HG03520 (cell line): ENCODE measurements at regions not wholly inside any gene's neighbourhood (a gene's known extent, or its start where the extent isn't known, plus 50 kb on each side); places are given as distances from the start of the nearest gene placed in this dataset.
"Not testable (repeated sequence)": the region's sequence is repeated elsewhere in the genome, so short reads cannot be mapped to it uniquely, and the experiment has no call there.

Experiments used
- ATAC-seq: cut with Tn5 transposase; IDR thresholded peaks from one replicate; pipeline ENCODE4 v1.9.1; 2021; ENCODE audit warnings: mild to moderate bottlenecking, moderate library complexity; ENCODE audit not compliant: unreplicated experiment

DNA sequence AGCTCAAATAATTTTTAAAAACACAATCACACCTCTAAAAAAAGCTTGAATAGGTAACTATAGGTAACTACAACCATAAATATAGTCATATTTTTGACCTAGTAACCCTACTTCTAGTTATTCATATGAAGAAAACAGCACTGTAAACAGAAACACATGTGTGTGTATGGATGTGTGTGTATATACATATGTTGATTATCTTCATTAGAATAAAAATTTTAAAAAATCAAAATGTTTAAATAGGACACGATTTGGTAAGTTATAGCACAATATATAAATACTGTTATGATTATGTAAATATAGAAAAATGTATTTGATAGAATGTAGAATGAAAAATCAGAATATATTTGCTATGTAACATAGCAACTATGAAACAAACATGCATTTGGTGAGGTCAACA lies 258.1 kb upstream of the GK2 start:
- ATAC-seq: no peak

DNA sequence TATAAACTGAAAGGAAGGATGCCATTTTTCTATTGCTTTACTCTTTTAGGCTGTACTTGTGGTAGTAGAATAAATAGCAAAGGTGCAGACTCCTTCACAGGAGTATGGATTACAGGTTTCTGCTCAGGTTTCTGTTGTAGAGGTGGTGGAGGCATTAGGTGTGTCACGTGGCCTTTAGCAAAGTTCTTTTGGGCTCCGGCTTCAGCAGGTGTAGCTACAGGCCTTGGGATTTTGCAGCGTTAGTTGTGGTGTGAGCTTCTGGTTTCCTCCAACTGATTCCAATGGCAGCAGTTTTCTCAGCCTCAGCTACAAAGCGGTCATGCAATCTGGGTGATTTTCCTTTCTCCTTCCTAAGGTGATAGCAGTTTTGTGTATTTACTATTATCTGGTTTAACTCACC lies 255.8 kb upstream of the GK2 start:
- no peak for ATAC-seq

DNA sequence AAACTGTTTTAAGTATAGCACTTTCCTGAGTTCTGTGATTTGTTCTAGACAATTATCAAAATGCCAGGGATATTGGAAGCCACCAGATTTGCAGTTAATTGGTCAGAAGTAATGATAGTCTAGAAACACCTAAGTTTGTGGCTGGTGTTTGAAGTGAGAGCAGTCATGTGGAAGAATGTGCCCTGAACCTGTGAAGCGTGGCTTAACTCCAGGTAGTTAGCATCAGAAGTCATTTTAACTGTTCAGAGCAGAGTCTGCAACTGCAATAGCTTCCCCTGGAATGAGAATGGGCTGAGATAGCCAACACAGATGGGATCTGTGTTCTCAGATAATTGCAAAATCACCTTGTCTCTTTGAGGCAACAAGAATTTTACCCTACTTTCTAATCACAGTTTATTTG lies 255.1 kb upstream of the GK2 start:
- no peak for ATAC-seq

DNA sequence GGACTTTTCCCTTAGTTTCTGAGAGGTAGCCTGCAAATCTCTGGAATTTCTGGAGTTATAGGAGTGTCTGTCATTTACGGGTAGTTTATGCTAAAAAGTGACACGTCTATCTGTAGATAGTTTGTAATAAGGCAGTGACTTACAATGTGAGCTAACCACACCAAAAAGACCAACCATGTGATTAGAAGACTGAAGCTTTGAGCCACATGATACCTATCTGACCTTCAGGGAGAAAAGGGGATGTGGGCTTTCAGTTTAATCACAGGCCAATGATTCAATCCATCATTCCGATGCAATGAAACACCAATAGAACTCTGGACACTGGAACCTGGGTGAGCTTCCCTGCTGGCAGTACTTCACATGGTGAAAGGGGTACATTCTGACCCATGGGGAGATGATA lies 254.6 kb upstream of the GK2 start:
- no peak for ATAC-seq

DNA sequence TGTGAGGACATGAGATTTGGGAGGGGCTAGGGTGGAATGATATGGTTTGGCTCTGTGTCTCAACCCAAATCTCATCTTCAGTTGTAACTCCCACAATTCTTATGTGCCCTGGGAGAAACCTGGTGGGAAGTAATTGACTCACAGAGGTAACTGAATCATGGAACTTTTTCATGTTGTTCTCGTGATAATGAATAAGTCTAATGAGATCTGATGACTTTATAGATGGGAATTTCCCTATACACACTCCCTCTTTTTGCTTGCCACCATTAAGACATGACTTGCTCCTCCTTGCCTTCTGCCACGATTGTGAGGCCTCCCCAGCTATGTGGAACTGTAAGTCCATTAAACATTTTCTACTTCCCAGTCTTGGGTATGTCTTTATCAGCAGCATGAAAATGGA lies 253.2 kb upstream of the GK2 start:
- ATAC-seq: no peak

DNA sequence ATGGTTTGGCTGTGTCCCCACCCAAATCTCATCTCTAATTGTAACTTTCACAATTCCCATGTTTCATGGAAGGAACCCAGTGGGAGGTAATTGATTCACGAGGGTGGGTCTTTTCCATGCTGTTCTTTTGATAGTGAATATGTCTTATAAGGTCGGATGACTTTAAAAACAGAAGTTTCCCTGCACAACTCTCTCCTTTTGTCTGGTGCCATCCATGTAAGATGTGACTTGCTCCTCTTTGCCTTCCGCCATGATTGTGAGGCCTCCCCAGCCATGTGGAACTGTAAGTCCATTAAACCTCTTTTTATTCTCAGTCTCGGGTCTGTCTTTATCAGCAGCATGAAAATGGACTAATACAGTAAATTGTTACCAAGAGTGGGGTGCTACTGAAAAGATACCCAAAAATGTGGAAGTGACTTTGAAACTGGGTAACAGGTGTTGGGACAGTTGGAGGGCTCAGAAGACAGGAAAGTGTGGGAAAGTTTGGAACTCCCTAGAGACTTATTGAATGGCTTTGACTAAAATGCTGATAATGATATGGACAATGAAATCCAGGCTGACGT lies 251.4 kb upstream of the GK2 start:
- not testable (repeated sequence) for ATAC-seq

DNA sequence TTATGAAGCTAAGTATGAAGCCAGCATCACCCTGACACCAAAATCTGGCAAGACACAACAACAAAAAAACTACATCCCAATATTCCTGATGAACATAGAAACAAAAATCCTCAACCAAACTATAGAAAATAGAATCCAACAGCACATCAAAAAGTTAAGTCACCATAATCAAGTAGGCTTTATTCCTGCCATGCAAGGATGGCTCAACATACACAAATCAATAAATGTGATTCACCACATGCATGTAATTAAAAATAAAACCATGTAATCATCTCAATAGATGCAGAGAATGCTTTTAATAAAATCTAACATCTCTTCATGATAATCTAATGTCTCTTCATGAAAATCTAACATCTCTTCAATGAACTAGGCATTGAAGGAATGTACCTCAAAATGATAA lies 249.4 kb upstream of the GK2 start:
- no peak for ATAC-seq

DNA sequence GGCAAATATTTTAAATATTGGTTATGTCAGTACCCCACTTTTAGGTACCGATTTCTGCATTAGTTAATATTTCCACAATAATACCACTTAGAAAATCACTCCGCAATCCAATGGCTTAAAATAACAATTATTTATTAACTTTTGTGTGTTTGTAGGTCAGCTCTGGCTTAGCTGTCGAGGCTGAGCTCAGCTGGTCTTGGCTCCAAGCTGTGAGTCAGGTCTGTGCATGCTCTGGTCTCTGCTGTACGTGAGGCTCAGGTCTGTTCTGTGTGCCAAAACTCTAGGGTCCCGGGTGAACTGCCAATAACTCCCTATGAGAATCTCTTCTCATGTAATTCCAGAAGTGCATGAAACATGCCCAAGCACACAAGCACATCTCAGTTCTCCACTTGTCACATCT lies 245.8 kb upstream of the GK2 start:
- ATAC-seq: no peak

DNA sequence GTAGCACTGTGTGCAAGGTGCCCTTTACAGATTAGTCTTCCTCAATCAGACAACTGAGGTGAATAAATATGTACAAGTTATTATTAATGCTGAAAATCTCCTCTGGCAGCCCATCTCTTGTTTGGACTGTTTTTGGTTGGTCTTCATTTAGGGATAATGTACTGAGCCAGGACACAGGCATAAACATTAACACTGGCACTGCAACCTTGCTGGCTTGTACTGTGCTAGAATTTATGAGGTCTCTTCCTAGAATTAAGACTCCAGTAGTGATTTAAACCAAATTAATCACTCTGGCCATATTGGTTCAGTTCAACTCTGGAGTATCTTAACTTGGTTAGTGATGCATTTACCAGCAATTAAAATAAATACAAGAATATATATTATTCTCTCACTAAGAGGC lies 244.7 kb upstream of the GK2 start:
- no peak for ATAC-seq

DNA sequence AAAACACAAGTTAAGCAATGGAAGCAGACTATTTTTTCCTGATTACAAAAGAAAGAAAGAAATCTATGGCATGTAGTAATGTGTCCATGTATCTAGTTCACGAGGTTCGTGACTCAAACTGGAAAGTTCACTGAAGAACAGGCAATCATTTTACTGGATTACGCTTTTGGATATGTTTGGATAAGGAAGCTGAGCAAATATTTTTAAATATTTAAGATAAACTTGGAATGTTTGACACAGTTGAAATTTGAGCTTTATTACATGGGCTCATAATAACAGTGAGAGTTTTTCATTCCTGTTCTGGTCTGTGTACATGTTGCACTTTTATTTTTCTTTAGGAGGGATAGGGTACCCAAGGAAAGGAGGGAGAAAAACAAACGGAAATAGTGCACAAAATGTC lies 244.2 kb upstream of the GK2 start:
- no peak for ATAC-seq

DNA sequence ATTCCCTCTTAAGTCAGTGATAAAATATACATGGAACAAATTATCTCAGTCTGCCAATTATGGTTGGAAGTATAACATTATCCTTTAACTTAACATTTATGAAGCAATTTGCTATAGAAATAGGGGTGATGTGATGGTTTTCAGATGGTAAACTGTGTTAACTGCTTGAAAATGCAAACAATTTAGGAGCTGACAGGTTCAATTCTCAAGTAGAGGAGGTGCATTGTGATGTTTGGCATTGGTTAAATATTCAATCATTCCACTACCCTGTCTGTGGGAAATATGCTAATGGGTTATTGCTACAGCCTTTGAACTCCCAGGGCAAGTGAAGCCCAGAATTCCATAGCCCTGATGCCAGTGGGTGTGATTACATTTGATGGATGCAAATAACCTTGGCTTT lies 243.4 kb upstream of the GK2 start:
- ATAC-seq: no peak

DNA sequence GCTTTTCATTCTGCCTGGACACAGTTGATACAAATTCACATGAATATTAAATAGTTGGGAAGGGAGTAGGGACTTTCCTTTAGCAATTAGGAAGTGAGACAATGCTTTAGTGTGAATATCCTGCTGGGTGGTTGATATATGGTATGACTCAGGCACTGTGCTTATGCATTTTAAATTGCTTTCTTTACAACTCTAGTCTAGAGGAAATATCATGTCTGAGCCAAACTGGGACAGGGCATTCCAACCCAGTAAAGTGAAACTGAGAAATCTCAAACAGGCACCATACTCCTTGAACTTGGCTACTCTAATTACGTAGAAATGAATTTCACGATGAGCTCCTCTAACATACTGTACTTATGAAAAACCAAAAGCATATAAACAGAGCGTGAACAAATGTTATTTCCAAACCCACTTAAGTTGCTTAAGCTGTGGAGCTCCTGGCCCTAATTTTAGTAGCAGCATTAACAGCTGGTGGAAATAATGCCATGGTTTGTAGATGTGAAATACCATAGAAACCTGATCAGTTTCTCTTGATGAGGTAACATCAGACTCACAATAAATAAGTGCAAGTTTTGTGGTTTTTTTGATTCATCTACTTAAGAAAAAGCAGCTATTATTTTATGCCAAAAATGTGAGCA lies 242.9 kb upstream of the GK2 start:
- ATAC-seq: no peak

DNA sequence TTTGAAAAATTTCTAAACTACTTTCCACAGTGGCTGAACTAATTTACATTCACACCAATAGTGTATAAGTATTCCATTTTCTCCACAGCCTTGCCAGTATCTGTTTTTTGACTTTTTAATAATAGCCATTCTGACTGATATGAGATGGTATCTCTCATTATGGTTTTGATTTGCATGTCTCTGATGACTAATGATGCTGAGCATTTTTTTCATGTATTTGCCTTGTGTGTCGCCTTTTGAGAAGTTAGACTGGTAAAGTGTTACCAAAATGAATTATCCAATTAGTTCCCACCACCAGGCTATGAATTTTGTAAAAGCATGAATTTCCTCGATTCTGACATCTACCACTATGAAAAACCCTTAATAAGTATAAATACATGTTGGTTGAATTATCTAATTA lies 242.2 kb upstream of the GK2 start:
- no peak for ATAC-seq

DNA sequence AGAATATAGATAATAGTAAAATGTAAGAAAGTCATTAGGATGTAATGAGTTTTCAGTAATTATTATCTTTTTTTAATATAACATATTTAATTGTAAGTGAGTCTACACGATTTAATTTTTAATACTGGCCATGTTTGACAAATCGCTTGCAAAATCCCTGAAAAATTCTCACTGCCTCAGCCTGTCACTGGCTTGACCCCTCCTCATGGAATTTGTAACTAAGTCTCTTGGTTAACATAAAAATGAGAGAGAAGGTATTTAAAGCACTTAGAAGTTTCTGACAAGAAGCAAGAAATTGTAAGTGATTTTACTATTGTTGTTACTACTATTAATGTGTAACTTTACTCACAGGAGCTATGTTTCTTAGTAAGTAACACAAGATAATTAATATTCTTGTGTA lies 237.9 kb upstream of the GK2 start:
- no peak for ATAC-seq

DNA sequence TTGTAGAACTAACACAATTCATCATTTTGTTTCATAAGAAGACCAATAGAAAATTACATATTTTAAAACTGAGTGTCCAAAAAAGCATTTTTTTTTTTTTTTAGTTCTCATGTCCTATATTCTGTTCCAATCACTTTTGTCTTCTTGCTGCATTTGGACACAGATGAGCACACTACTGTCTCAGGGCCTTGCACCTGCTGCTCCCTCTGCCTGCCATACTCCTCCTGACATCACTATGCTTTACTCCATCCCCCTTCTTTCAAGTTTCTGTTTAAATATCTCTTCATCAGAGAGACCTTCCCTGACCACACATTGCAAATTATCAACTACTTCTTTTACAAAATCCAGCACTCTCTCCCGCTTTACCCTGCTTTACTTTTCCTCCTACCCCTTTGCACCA lies 230.7 kb upstream of the GK2 start:
- no peak for ATAC-seq

DNA sequence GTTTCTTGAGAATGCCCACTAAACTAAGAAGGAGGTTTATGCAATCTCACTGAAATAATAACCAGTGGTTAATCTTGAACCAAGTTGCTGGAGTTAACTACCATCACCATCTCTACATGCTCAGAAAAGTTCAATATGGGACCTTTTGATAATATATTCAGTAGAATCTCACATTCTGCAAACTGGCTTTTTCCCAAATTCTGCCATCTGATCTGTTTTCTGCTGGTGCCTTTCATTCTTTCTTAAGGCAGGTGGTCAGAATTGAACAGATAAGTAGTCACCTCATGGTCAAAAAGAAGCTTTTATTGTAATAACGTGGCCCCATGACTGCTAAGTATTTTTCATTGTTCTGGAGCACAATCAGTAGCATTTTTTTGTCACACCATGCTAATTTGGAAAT lies 229.0 kb upstream of the GK2 start:
- ATAC-seq: no peak

DNA sequence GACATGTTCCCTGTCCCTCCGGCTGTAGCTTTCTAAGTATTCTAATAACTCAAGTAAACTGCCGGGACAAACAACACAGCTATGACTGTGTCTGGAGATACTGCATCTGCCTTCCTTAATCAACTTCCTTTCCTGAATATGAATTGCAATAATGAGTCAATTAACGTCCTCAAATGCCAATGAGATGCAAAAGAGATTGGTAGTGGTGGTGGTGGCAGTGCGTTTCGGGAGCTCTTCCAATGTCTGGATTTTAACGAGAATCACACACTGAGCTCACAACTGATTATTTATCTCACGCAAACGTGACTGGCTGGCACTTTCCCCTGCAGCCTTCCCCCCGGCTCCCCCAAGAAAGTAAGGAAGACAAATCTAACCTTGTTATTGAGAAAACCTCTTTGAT lies 226.1 kb upstream of the GK2 start:
- ATAC-seq: no peak

DNA sequence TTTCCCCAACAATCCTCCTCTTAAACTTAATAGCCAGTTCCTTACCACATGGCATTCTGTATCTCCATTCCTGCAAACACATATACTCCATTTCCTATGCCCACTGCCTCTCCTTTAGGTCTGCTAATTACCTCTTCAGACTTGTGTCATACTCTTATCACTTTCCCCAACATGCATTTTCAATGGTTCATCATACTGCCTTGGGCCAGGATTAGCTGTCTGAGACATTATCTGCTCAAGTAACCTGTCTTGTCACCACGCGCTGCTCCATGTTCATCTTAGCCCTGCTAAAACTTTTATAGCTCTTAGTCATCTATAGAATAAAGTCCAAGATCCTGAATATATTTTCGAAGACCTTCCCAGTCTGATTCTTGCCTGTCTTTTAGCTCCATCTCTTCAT lies 224.1 kb upstream of the GK2 start:
- ATAC-seq: no peak

DNA sequence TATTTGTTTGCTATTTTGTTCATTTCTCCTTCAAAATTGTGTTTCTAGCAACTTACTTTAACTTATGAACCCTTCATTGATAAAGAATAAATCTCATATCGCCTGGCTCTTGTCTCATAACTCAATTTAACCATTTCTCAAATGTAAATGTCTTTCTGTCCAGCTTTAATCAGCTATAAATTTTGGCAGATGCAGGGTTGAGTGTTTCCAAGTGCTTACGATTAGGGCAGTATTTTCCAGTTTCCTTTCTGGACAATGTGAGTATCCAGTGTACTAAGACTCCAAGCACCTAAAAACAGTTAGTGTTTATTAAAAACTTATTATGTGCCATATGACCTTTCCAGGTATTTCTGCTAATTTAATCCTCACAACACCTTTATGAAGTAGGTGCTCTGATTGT lies 218.6 kb upstream of the GK2 start:
- ATAC-seq: no peak

DNA sequence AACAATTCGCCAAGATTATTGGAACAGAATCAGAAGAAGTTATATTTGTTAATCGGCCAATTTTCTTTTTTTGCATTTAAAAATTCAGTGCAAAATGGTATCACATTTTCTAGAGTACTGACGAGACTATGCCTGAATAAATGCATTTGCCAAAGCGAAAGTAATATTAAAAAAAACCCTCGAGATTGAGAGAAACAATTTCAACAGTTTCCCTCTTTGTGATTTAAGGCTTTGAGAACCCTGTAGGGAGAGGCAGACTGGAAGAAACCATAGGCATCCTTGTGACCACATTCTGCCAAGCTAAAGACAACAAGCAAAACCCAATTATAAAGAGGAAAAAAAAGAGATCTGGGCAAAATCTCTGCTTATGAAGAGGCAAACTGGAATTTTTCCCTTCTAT lies 218.1 kb upstream of the GK2 start:
- ATAC-seq: no peak

DNA sequence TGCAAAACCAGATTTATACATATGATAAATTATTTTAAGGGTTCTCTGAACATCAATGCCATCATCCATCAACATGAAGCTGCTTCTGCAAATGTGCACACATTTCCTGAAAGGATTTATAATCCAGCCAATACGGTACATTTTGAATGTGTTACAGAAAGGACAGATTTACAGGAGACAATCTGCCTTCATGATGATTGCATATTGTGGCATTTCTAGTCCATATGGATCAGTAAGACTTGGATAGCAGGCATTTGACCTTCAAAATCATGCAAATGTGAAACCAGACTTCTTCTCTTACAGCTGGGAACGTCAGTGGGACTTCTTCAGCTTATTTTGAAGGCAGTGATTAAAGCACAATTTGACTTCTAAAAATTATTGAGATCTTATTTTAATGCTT lies 217.3 kb upstream of the GK2 start:
- ATAC-seq: no peak

DNA sequence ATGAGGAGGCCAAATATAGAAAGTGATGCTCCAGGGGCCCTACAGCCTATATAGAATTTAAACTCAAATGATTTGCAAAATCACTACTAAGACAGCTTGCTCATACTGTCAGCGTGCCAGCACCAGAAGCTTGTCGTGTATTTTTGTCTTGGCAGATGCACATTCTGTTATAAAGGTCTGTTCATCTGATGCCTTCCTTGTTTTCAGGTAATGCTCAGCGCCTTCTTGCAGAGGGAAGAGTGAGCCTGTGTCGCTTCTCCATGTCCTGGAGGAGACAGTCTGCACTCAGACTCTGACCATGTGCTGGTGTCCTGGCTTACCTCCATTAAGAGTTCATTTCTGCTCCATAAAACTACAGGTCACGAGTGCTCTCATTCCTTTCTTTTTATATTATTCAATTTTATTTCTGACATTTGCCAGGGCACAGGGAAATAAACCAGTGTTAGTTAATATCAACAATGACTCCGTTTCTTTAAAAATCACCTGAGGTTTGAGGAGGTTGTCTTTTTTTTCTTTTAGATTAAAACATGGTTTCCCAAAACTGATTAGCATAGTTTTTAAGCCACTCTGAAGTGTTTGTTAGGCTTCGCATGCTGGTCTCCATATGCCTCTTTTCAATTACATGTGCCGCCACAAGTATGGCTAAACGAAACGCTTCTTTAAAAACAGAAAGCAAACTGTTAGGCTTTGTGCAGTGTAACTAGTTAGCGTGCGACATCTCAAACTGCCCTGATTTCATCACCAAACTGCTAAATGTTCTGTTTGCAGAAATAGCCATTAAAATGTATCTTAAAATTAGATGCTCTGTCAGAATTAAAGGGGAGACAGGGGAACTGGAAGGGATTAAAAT lies 215.2 kb upstream of the GK2 start:
- ATAC-seq: no peak

DNA sequence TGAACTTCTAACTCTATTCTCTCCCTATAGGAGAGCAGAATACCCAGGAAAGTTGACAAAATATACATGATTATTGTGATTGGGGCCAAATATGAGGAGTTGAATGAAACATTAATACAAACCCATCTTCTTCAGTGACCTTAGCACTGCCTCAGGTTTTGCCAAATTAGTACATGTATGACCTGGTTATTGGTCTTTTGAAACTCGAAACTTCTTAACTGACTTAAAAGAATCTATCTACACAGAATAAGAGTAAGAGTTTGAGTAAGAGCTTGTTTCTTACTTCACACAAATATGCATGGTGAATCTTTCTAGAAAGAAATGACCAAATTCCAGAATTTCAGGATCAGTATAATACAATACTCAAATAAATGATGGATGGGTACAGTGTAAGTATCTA lies 213.0 kb upstream of the GK2 start:
- ATAC-seq: no peak
